Natural killer cell (primary cell): ENCODE measurements at regions not wholly inside any gene's neighbourhood (a gene's known extent, or its start where the extent isn't known, plus 50 kb on each side); places are given as distances from the start of the nearest gene placed in this dataset.

Source experiments
- ATAC-seq, 3 donors: fragments of 150-1000 bp in 2 of 3; fragments of 200-7000 bp in 1 of 3; cut with Tn5 transposase; 1 replicate in 1 of 3; 2 replicates in 2 of 3; pipeline ENCODE4 v1.10.0; 2021; ENCODE audit warnings: mild to moderate bottlenecking in 2 of 3, moderate library complexity in 2 of 3
- DNase-seq, 2 donors: peaks; one replicate each; pipeline versions ENCODE4 v3.0.0 to v3.0.0-alpha.2; 2013 to 2021; ENCODE audit warnings: mixed read lengths in 1 of 2
- H3K27ac ChIP-seq: one replicate; pipeline ENCODE4 v1.5.1; 2013; ENCODE audit warnings: mild to moderate bottlenecking, low read length
- H3K27me3 ChIP-seq: one replicate; pipeline ENCODE4 v1.6.1; 2013; ENCODE audit warnings: low read length; ENCODE audit not compliant: control insufficient read depth, insufficient read depth
- H3K36me3 ChIP-seq: one replicate; pipeline ENCODE4 v1.6.1; 2013; ENCODE audit warnings: low read length; ENCODE audit not compliant: control insufficient read depth, insufficient read depth
- H3K4me1 ChIP-seq: one replicate; pipeline ENCODE4 v1.6.1; 2013; ENCODE audit warnings: low read length; ENCODE audit not compliant: control insufficient read depth, insufficient read depth
- H3K4me3 ChIP-seq: one replicate; pipeline ENCODE4 v1.5.1; 2013; ENCODE audit warnings: low read length
- H3K9me3 ChIP-seq: one replicate; pipeline ENCODE4 v1.6.1; 2013; ENCODE audit warnings: low read length; ENCODE audit not compliant: control insufficient read depth, insufficient read depth
- H3K27ac Mint-ChIP-seq, 2 donors: one replicate each; pipeline ENCODE4 v1.8.0; 2022; ENCODE audit warnings: mild to moderate bottlenecking in 2 of 2, mixed read lengths in 2 of 2, moderate library complexity in 1 of 2
- H3K27me3 Mint-ChIP-seq, 2 donors: one replicate each; pipeline ENCODE4 v1.8.0; 2022; ENCODE audit warnings: low read depth in 2 of 2, mixed read lengths in 2 of 2
- H3K36me3 Mint-ChIP-seq: one replicate; pipeline ENCODE4 v1.8.0; 2022; ENCODE audit warnings: mixed read lengths
- H3K4me1 Mint-ChIP-seq, 2 donors: one replicate each; pipeline ENCODE4 v1.8.0; 2022; ENCODE audit warnings: mixed read lengths in 2 of 2
- H3K4me3 Mint-ChIP-seq: one replicate; pipeline ENCODE4 v1.8.0; 2022; ENCODE audit warnings: mild to moderate bottlenecking, moderate library complexity, mixed read lengths
- H3K9me3 Mint-ChIP-seq, 2 donors: one replicate each; pipeline ENCODE4 v1.8.0; 2022; ENCODE audit warnings: mixed read lengths in 2 of 2
- WGBS: methylation state at CpG from one replicate; pipeline ENCODE4 v1.1.7; 2013; ENCODE audit warnings: missing lambda C conversion rate; ENCODE audit not compliant: insufficient coverage; 5-methylcytosine and 5-hydroxymethylcytosine counted together
- intact Hi-C: fragments of 100-400 bp; cut with micrococcal nuclease; formaldehyde crosslinking; loops from one replicate; pipeline ENCODE4 v1.14.2; 2022
- TF ChIP-seq, protein P1 (sequence below): fragments of 200-600 bp; IDR thresholded peaks from one replicate; pipeline ENCODE4 v1.8.0; 2022; ENCODE audit warnings: antibody characterized with exemption

- TF ChIP-seq, protein P1, sequence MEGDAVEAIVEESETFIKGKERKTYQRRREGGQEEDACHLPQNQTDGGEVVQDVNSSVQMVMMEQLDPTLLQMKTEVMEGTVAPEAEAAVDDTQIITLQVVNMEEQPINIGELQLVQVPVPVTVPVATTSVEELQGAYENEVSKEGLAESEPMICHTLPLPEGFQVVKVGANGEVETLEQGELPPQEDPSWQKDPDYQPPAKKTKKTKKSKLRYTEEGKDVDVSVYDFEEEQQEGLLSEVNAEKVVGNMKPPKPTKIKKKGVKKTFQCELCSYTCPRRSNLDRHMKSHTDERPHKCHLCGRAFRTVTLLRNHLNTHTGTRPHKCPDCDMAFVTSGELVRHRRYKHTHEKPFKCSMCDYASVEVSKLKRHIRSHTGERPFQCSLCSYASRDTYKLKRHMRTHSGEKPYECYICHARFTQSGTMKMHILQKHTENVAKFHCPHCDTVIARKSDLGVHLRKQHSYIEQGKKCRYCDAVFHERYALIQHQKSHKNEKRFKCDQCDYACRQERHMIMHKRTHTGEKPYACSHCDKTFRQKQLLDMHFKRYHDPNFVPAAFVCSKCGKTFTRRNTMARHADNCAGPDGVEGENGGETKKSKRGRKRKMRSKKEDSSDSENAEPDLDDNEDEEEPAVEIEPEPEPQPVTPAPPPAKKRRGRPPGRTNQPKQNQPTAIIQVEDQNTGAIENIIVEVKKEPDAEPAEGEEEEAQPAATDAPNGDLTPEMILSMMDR, result no peak
- WGBS, result 36% methylated on average over 9 of the region's 9 CpGs
Observed at GRCh38 chr9:108300306-108301287, 555.2 kb downstream of the ACTL7B start.

DNA sequence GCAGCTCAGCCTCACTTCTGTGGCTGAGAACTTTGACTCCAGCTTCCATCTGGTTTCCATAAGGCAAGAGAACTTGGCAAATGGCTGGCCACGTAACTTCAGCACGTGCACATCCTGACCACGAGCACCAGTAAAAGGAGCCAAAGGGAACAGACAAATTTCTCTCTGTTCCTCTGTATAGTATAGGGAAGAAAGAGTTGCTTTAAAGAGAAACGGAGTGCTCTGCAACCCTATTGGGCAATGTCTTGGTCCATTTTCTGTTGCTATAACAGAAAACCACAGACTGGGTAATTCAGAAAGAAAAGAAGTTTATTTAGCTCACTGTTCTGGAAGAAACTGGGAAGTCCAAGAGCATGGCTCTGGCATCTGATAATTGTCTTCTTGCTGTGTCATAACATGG, 558.7 kb downstream of the ACTL7B start:
- H3K27me3 Mint-ChIP-seq, result no peaks in the 10 kb centered on the region
- H3K27ac Mint-ChIP-seq, result no peak overlapping the region
- H3K4me3 Mint-ChIP-seq, result no peak overlapping the region
- 82% methylated on average over 4 of the region's 4 CpGs for WGBS
- no peaks in the 10 kb centered on the region for H3K36me3 ChIP-seq
- intact Hi-C loops, result no loop called here
- no peak overlapping the region for H3K4me3 ChIP-seq
- H3K27me3 ChIP-seq, result no peaks in the 10 kb centered on the region
- H3K9me3 ChIP-seq, result no peaks in the 10 kb centered on the region
- TF ChIP-seq, protein P1, result no peak
- H3K9me3 Mint-ChIP-seq, result peaks cover 3 to 5% of the 10 kb centered on the region in 2 donors
- DNase-seq (no peak), ATAC-seq (no peak)
- no peaks in the 10 kb centered on the region for H3K4me1 Mint-ChIP-seq
- H3K27ac ChIP-seq, result no peak overlapping the region
- H3K4me1 ChIP-seq, result no peaks in the 10 kb centered on the region
- no peaks in the 10 kb centered on the region for H3K36me3 Mint-ChIP-seq

More at GRCh38 chr9:108300306-108301287, 555.2 kb downstream of the ACTL7B start:
- DNase-seq (no peak), ATAC-seq (peak in 1 of 3 donors; percentile 50)
- no peak overlapping the region for H3K27ac Mint-ChIP-seq
- no peaks in the 10 kb centered on the region for H3K36me3 ChIP-seq
- no peak overlapping the region for H3K27ac ChIP-seq
- no peaks in the 10 kb centered on the region for H3K27me3 ChIP-seq
- no peak overlapping the region for H3K4me3 ChIP-seq
- no peaks in the 10 kb centered on the region for H3K4me1 Mint-ChIP-seq
- H3K4me3 Mint-ChIP-seq, result no peak overlapping the region
- H3K9me3 Mint-ChIP-seq, result peaks cover 9 to 10% of the 10 kb centered on the region in 2 donors
- H3K4me1 ChIP-seq, result no peaks in the 10 kb centered on the region
- H3K27me3 Mint-ChIP-seq, result no peaks in the 10 kb centered on the region
- intact Hi-C loops, result no loop called here
- H3K9me3 ChIP-seq, result no peaks in the 10 kb centered on the region
- no peaks in the 10 kb centered on the region for H3K36me3 Mint-ChIP-seq

- H3K9me3 Mint-ChIP-seq, result peaks cover 3 to 5% of the 10 kb centered on the region in 2 donors
- no peaks in the 10 kb centered on the region for H3K4me1 Mint-ChIP-seq
- no peaks in the 10 kb centered on the region for H3K27me3 Mint-ChIP-seq
- H3K4me1 ChIP-seq, result no peaks in the 10 kb centered on the region
- no peaks in the 10 kb centered on the region for H3K9me3 ChIP-seq
- no peak overlapping the region for H3K27ac ChIP-seq
- intact Hi-C loops, result no loop called here
- H3K36me3 ChIP-seq, result no peaks in the 10 kb centered on the region
- TF ChIP-seq, protein P1, result no peak
- no peak overlapping the region for H3K4me3 ChIP-seq
- WGBS, result no CpG with 5 or more reads among the region's 1 CpG
- ATAC-seq, result no peak
- DNase-seq, result no peak
- H3K4me3 Mint-ChIP-seq, result no peak overlapping the region
- no peaks in the 10 kb centered on the region for H3K27me3 ChIP-seq
- no peaks in the 10 kb centered on the region for H3K36me3 Mint-ChIP-seq
- no peak overlapping the region for H3K27ac Mint-ChIP-seq
Observed at GRCh38 chr9:108296056-108296455, 559.7 kb downstream of the ACTL7B start.
